B cell (primary cell): ENCODE measurements at regions not wholly inside any gene's neighbourhood (a gene's known extent, or its start where the extent isn't known, plus 50 kb on each side); places are given as distances from the start of the nearest gene placed in this dataset.

Source experiments
- ATAC-seq: fragments of 200-7000 bp; cut with Tn5 transposase; one replicate; pipeline ENCODE4 v1.10.0; 2021; ENCODE audit warnings: low read depth, mild to moderate bottlenecking, moderate number of reproducible peaks, moderate library complexity
- CTCF ChIA-PET: fragments of 350-600 bp; sonication (Branson Sonifier 250); formaldehyde crosslinking; loops from one replicate; lab custom pipeline; 2021; ENCODE audit warnings: antibody characterized with exemption, inconsistent platforms; lab: Charles Lee
- POLR2A ChIA-PET: fragments of 350-600 bp; sonication (Branson Sonifier 250); formaldehyde crosslinking; loops from one replicate; lab custom pipeline; 2021; ENCODE audit warnings: antibody characterized with exemption; lab: Charles Lee
- DNase-seq: peaks from one replicate; pipeline ENCODE4 v3.0.0; 2013
- H2AFZ ChIP-seq: 2 replicates; pipeline ENCODE4 v1.6.1; 2012; ENCODE audit warnings: mild to moderate bottlenecking, low read depth, low read length; ENCODE audit not compliant: insufficient read depth, poor library complexity, severe bottlenecking
- H3K27ac ChIP-seq, 2 donors: 1 replicate in 1 of 2; 2 replicates in 1 of 2; pipeline ENCODE4 v1.5.1; 2012 to 2013; ENCODE audit warnings: low read length in 2 of 2, mild to moderate bottlenecking in 2 of 2, moderate library complexity in 1 of 2
- H3K27me3 ChIP-seq, 4 experiments: fragments of 200-600 bp in 1 of 4; sonication (generic) in 1 of 4; replicated peaks in 1 of 4; 1 replicate in 2 of 4; 2 replicates in 2 of 4; pipeline versions ENCODE4 v1.6.1 to v1.7.0; 2013 to 2016; ENCODE audit warnings: low read length in 3 of 4, mild to moderate bottlenecking in 2 of 4, mixed read lengths in 1 of 4, moderate library complexity in 1 of 4; ENCODE audit not compliant: insufficient read depth in 4 of 4, control insufficient read depth in 3 of 4; ENCODE audit errors: control extremely low read depth in 1 of 4
- H3K36me3 ChIP-seq, 2 experiments: replicated peaks in 1 of 2; 1 replicate in 1 of 2; 2 replicates in 1 of 2; pipeline versions ENCODE4 v1.6.1 to v1.7.1; 2013; ENCODE audit warnings: low read length in 1 of 2; ENCODE audit not compliant: insufficient read depth in 2 of 2, control insufficient read depth in 1 of 2; ENCODE audit errors: control extremely low read depth in 1 of 2, extremely low read depth in 1 of 2
- H3K4me1 ChIP-seq, 2 donors: fragments of 200-600 bp in 1 of 2; sonication (generic) in 1 of 2; 1 replicate in 1 of 2; 2 replicates in 1 of 2; pipeline versions ENCODE4 v1.5.1 to v1.6.1; 2013 to 2017; ENCODE audit warnings: low read length in 2 of 2; ENCODE audit not compliant: control insufficient read depth in 2 of 2, insufficient read depth in 2 of 2
- H3K4me2 ChIP-seq: replicated peaks from 2 replicates; pipeline ENCODE3; 2012; ENCODE audit warnings: mild to moderate bottlenecking, low read depth, low read length; ENCODE audit not compliant: poor library complexity, severe bottlenecking
- H3K4me3 ChIP-seq, 5 experiments: fragments of 200-600 bp in 1 of 5; sonication (generic) in 1 of 5; 1 replicate in 3 of 5; 2 replicates in 2 of 5; pipeline versions ENCODE4 v1.5.1 to v1.7.0; 2011 to 2016; ENCODE audit warnings: low read length in 4 of 5, mild to moderate bottlenecking in 4 of 5, low read depth in 2 of 5, control low read depth in 1 of 5, moderate library complexity in 1 of 5; ENCODE audit not compliant: insufficient read depth in 1 of 5; ENCODE audit errors: control extremely low read depth in 1 of 5, extremely low read depth in 1 of 5
- H3K79me2 ChIP-seq: fragments of 200-600 bp; sonication (generic); one replicate; pipeline ENCODE4 v1.6.0; 2016; ENCODE audit warnings: low read length; ENCODE audit not compliant: control insufficient read depth, insufficient read depth
- H3K9ac ChIP-seq: fragments of 200-600 bp; sonication (generic); 2 replicates; pipeline ENCODE4 v1.6.1; 2017; ENCODE audit warnings: mild to moderate bottlenecking, low read length, moderate library complexity
- H3K9me3 ChIP-seq, 3 donors: one replicate each; pipeline versions ENCODE4 v1.6.1 to v1.7.1; 2013; ENCODE audit warnings: low read length in 2 of 3; ENCODE audit not compliant: control insufficient read depth in 2 of 3, insufficient read depth in 1 of 3; ENCODE audit errors: control extremely low read depth in 1 of 3
- H4K20me1 ChIP-seq: 2 replicates; pipeline ENCODE4 v1.6.0; 2012; ENCODE audit warnings: mild to moderate bottlenecking, low read length; ENCODE audit not compliant: insufficient read depth, control insufficient read depth, poor library complexity, severe bottlenecking
- H3K27ac Mint-ChIP-seq: one replicate; pipeline ENCODE4 v1.8.0; 2021; ENCODE audit warnings: mixed read lengths
- H3K27me3 Mint-ChIP-seq: one replicate; pipeline ENCODE4 v1.8.0; 2021; ENCODE audit warnings: mixed read lengths
- H3K4me1 Mint-ChIP-seq: one replicate; pipeline ENCODE4 v1.8.0; 2021; ENCODE audit warnings: mixed read lengths
- H3K4me3 Mint-ChIP-seq: one replicate; pipeline ENCODE4 v1.8.0; 2021; ENCODE audit warnings: mixed read lengths
- H3K9me3 Mint-ChIP-seq: one replicate; pipeline ENCODE4 v1.8.0; 2022; ENCODE audit warnings: mixed read lengths; ENCODE audit not compliant: insufficient read depth
- EZH2 ChIP-seq: IDR thresholded peaks from 2 replicates; pipeline ENCODE4 v1.6.1; 2012; ENCODE audit warnings: borderline replicate concordance, low read depth, mild to moderate bottlenecking, moderate library complexity, low read length; ENCODE audit not compliant: insufficient read depth, poor library complexity, severe bottlenecking
- WGBS: methylation state at CpG from one replicate; pipeline ENCODE4 v1.1.5; 2013; ENCODE audit warnings: missing lambda C conversion rate; ENCODE audit not compliant: insufficient coverage; 5-methylcytosine and 5-hydroxymethylcytosine counted together
- intact Hi-C: fragments of 100-400 bp; cut with micrococcal nuclease; formaldehyde crosslinking; loops from one replicate; pipeline ENCODE4 v1.10.0; 2022
- TF ChIP-seq, protein P1 (sequence below): fragments of 200-600 bp; IDR thresholded peaks from one replicate; pipeline ENCODE4 v1.8.0; 2022; ENCODE audit warnings: antibody characterized with exemption, mild to moderate bottlenecking

DNA sequence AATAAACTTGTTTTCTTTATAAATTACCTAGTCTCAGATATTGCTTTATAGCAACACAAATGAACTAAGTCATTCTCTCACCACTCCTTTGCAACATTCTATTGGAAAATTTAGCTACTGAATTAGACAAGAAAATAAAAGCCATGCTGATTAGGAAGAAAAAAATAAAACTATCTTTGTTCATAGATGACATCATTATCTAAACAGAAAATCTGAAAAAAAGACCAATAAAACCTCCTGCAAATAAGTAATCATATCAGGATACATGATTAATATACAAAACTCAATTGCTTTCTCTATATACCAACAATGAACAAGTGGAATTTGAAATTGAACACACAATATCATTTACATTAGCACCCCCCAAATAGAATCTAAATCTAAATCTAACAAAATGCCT, 455.3 kb upstream of the KIF2A start:
- ChIA-PET POLR2A (no interaction called here), CTCF (no interaction called here)
- Histone ChIP-seq H3K9ac (no peak overlapping the region), H3K27ac (no peak overlapping the region), H3K9me3 (peaks cover 0 to 4% (median 0%) of the 10 kb centered on the region in 3 donors), H3K36me3 (no peaks in the 10 kb centered on the region), H3K4me2 (no peak overlapping the region), H3K79me2 (no peaks in the 10 kb centered on the region), H3K27me3 (no peaks in the 10 kb centered on the region), H2AFZ (no peak overlapping the region), H3K4me1 (no peaks in the 10 kb centered on the region), H3K4me3 (no peak overlapping the region), H4K20me1 (no peaks in the 10 kb centered on the region)
- H3K9me3 Mint-ChIP-seq: no peaks in the 10 kb centered on the region
- ATAC-seq: no peak
- H3K4me3 Mint-ChIP-seq: no peak overlapping the region
- no peaks in the 10 kb centered on the region for H3K4me1 Mint-ChIP-seq
- intact Hi-C loops: no loop called here
- DNase-seq: no peak
- H3K27me3 Mint-ChIP-seq: no peaks in the 10 kb centered on the region
- no peak for TF ChIP-seq EZH2
- TF ChIP-seq, protein P1, sequence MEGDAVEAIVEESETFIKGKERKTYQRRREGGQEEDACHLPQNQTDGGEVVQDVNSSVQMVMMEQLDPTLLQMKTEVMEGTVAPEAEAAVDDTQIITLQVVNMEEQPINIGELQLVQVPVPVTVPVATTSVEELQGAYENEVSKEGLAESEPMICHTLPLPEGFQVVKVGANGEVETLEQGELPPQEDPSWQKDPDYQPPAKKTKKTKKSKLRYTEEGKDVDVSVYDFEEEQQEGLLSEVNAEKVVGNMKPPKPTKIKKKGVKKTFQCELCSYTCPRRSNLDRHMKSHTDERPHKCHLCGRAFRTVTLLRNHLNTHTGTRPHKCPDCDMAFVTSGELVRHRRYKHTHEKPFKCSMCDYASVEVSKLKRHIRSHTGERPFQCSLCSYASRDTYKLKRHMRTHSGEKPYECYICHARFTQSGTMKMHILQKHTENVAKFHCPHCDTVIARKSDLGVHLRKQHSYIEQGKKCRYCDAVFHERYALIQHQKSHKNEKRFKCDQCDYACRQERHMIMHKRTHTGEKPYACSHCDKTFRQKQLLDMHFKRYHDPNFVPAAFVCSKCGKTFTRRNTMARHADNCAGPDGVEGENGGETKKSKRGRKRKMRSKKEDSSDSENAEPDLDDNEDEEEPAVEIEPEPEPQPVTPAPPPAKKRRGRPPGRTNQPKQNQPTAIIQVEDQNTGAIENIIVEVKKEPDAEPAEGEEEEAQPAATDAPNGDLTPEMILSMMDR: no peak
- no peak overlapping the region for H3K27ac Mint-ChIP-seq

DNA sequence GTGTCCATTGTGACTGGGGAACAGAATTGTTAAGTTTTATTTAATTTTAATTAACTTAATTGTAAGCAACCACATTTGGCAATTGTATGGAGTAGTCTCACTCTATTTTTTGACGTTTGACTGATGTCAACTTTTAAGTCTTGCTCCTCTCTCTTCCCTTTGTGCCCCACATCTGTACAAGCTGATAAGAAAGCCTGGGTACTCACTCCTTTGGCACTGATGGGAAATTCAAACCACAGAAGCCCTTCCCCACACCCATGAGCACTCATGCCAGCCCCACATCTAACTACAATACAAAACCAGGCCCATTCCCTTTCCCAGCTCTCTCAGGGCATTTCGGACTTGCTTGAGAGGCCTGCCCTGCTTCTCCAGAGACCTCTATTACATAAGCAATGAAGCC, 451.5 kb upstream of the KIF2A start:
- Mint-ChIP-seq H3K27me3 (peaks cover 2% of the 10 kb centered on the region), H3K27ac (no peak overlapping the region)
- 31% methylated on average over 2 of the region's 2 CpGs for WGBS

More for the DNA sequence above, 451.5 kb upstream of the KIF2A start:
- H3K9ac ChIP-seq: no peak overlapping the region
- ATAC-seq: no peak
- H3K4me1 ChIP-seq: no peaks in the 10 kb centered on the region
- no peak overlapping the region for H3K27ac ChIP-seq
- CTCF ChIA-PET: no interaction called here
- intact Hi-C loops: no loop called here
- DNase-seq: no peak
- H3K4me3 ChIP-seq: no peak overlapping the region
- POLR2A ChIA-PET: no interaction called here
- no peak overlapping the region for H3K4me2 ChIP-seq
- TF ChIP-seq, protein P1: no peak
- TF ChIP-seq EZH2: no peak
- no peaks in the 10 kb centered on the region for H3K79me2 ChIP-seq
- Mint-ChIP-seq H3K4me3 (no peak overlapping the region), H3K9me3 (peaks cover 5% of the 10 kb centered on the region), H3K4me1 (no peaks in the 10 kb centered on the region)
- no peaks in the 10 kb centered on the region for H3K27me3 ChIP-seq
- peaks cover 0 to 1% (median 0%) of the 10 kb centered on the region in 3 donors for H3K9me3 ChIP-seq
- no peaks in the 10 kb centered on the region for H3K36me3 ChIP-seq
- no peaks in the 10 kb centered on the region for H4K20me1 ChIP-seq
- no peak overlapping the region for H2AFZ ChIP-seq
